ENCODE measurements at regions not wholly inside any gene's neighbourhood (a gene's known extent, or its start where the extent isn't known, plus 50 kb on each side); places are given as distances from the start of the nearest gene placed in this dataset.

DNA sequence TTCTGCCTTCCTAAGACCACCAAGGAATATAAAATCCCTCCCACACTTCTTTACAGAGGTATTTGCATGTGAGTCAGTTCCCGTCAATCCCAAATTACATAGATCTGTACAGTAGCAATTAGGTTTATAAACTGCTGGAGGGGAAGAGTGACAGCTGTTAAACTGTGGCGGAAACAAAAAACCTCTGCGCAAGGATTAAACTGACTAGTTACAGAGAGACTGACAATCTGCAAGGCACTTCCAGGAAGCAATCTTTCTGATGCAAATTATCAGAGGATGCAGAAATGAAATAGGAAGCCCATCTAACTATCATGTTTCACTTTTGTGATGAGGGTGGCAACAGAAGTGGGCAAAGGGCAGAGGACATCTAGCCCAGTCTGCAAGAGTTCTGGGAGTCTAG is 150.4 kb downstream of the RTP4 start:
- H4K20me1 ChIP-seq (ENCODE audit: insufficient read depth, low read length): no peaks in the 10 kb centered on the region
- H2AFZ ChIP-seq (ENCODE audit: low read length): no peak overlapping the region
- H3K4me1 ChIP-seq (ENCODE audit: insufficient read depth, low read length): no peaks in the 10 kb centered on the region
- no peak overlapping the region for H3K4me3 ChIP-seq (ENCODE audit: insufficient read depth, low read length)
- no peak for DNase-seq (ENCODE audit: insufficient read length, low spot score, missing footprints)
- no peak overlapping the region for H3K4me2 ChIP-seq (ENCODE audit: insufficient read depth, low read length)
- no peak overlapping the region for H3K27ac ChIP-seq (ENCODE audit: low read depth, low read length)
- TF ChIP-seq, protein P1, sequence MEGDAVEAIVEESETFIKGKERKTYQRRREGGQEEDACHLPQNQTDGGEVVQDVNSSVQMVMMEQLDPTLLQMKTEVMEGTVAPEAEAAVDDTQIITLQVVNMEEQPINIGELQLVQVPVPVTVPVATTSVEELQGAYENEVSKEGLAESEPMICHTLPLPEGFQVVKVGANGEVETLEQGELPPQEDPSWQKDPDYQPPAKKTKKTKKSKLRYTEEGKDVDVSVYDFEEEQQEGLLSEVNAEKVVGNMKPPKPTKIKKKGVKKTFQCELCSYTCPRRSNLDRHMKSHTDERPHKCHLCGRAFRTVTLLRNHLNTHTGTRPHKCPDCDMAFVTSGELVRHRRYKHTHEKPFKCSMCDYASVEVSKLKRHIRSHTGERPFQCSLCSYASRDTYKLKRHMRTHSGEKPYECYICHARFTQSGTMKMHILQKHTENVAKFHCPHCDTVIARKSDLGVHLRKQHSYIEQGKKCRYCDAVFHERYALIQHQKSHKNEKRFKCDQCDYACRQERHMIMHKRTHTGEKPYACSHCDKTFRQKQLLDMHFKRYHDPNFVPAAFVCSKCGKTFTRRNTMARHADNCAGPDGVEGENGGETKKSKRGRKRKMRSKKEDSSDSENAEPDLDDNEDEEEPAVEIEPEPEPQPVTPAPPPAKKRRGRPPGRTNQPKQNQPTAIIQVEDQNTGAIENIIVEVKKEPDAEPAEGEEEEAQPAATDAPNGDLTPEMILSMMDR (IDR thresholded peaks at IDR 0.05; ENCODE audit: extremely low read depth, low read depth, low read length): no peak
- H3K27me3 ChIP-seq (ENCODE audit: insufficient read depth, low read length): no peaks in the 10 kb centered on the region
- H3K9me3 ChIP-seq (ENCODE audit: low read depth, low read length): no peaks in the 10 kb centered on the region
- no peaks in the 10 kb centered on the region for H3K36me3 ChIP-seq (ENCODE audit: insufficient read depth, low read length)
- H3K79me2 ChIP-seq (ENCODE audit: insufficient read depth, low read length): no peaks in the 10 kb centered on the region

DNA sequence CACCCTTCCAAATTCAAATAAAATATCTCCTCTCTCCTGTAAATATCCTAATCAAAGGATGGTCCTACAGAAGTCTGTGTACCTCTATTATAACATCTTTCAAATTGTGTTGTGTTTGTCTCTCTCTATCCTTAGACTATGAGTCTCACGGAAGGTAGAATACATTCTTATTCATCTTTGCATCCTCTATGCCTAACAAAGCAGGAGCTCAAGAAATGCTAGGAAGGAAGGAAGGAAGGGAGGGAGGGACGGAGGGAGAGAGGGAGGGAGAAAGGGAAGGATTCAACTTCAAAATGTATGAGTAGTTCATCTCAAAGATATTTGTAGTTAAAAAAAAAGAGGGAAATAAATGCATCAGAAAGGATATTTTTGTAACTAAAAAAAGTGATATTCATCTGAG is 150.0 kb downstream of the RTP4 start:
- TF ChIP-seq, protein P1 (IDR thresholded peaks at IDR 0.05; ENCODE audit: extremely low read depth, low read depth, low read length): no peak
- H3K4me2 ChIP-seq (ENCODE audit: insufficient read depth, low read length): no peak overlapping the region
- no peaks in the 10 kb centered on the region for H3K36me3 ChIP-seq (ENCODE audit: insufficient read depth, low read length)
- no peaks in the 10 kb centered on the region for H3K9me3 ChIP-seq (ENCODE audit: low read depth, low read length)
- H3K4me3 ChIP-seq (ENCODE audit: insufficient read depth, low read length): no peak overlapping the region
- H3K27ac ChIP-seq (ENCODE audit: low read depth, low read length): no peak overlapping the region
- H2AFZ ChIP-seq (ENCODE audit: low read length): no peak overlapping the region
- no peaks in the 10 kb centered on the region for H3K4me1 ChIP-seq (ENCODE audit: insufficient read depth, low read length)
- no peaks in the 10 kb centered on the region for H3K27me3 ChIP-seq (ENCODE audit: insufficient read depth, low read length)
- no peaks in the 10 kb centered on the region for H4K20me1 ChIP-seq (ENCODE audit: insufficient read depth, low read length)
- DNase-seq (ENCODE audit: insufficient read length, low spot score, missing footprints): no peak
- H3K79me2 ChIP-seq (ENCODE audit: insufficient read depth, low read length): no peaks in the 10 kb centered on the region

DNA sequence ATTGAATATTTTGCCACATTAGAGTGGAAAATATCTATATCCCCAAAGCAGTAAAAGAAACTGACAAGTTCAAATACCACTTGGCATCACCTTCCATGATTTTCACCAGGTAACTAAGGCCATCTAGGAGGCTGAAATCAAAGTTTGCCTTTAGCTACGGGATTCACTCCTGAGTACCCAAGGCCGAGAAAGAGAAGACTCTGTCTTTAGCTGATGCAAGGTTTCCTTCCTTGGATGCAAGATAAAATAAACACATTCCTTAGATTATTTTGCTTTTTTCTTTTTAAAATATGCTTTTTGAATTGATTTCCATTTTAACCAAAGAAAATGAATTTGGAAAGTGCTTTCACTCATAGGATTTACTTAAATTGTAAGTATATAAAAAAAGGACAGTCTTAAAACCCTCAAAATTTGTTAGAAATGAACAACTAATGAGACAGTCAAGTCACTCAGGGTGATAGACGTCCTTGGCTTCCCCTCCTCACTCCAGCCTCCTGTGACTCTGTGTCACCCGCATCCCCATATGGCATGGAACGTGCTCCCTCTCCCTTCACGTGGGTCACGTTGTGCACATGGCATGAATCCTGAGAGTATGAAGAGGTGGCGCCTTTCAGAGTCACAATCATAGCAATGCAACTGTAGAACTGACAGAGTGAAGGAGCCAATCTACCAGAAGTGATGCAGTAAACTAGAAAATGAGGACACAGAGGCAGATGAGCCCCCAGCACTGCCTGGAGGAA is 148.4 kb downstream of the RTP4 start:
- Histone ChIP-seq H3K36me3 (ENCODE audit: insufficient read depth, low read length) (no peaks in the 10 kb centered on the region), H2AFZ (ENCODE audit: low read length) (no peak overlapping the region)

DNA sequence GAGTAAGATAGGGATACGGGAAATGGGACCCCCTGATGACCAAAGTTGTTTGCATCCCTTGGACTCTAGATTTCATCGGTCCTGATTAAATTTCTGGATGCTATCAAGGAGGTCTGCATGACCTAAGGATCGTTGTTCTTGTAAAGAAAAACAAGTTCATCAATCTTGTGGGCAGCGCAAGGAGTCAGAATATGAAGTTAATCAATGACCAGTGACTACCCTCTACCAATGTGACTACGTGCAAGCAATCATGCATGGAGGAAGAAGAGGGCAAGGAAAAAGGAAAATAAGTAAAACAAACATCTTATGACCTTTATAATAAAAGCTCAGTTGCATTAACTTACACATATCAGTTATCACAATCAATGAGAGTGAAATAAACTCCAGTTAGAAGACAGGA is 139.7 kb downstream of the RTP4 start:
- H4K20me1 ChIP-seq (ENCODE audit: insufficient read depth, low read length): no peaks in the 10 kb centered on the region
- H3K4me2 ChIP-seq (ENCODE audit: insufficient read depth, low read length): no peak overlapping the region
- no peaks in the 10 kb centered on the region for H3K36me3 ChIP-seq (ENCODE audit: insufficient read depth, low read length)
- DNase-seq (ENCODE audit: insufficient read length, low spot score, missing footprints): no peak
- no peak overlapping the region for H2AFZ ChIP-seq (ENCODE audit: low read length)
- H3K79me2 ChIP-seq (ENCODE audit: insufficient read depth, low read length): no peaks in the 10 kb centered on the region
- H3K9me3 ChIP-seq (ENCODE audit: low read depth, low read length): no peaks in the 10 kb centered on the region
- H3K27ac ChIP-seq (ENCODE audit: low read depth, low read length): no peak overlapping the region
- TF ChIP-seq, protein P1 (IDR thresholded peaks at IDR 0.05; ENCODE audit: extremely low read depth, low read depth, low read length): no peak
- H3K4me1 ChIP-seq (ENCODE audit: insufficient read depth, low read length): no peaks in the 10 kb centered on the region
- no peaks in the 10 kb centered on the region for H3K27me3 ChIP-seq (ENCODE audit: insufficient read depth, low read length)
- no peak overlapping the region for H3K4me3 ChIP-seq (ENCODE audit: insufficient read depth, low read length)

More for the DNA sequence above, 148.4 kb downstream of the RTP4 start:
- H3K79me2 ChIP-seq (ENCODE audit: insufficient read depth, low read length): no peaks in the 10 kb centered on the region
- H3K27me3 ChIP-seq (ENCODE audit: insufficient read depth, low read length): no peaks in the 10 kb centered on the region
- H4K20me1 ChIP-seq (ENCODE audit: insufficient read depth, low read length): no peaks in the 10 kb centered on the region
- DNase-seq (ENCODE audit: insufficient read length, low spot score, missing footprints): no peak
- H3K4me3 ChIP-seq (ENCODE audit: insufficient read depth, low read length): no peak overlapping the region
- no peak overlapping the region for H3K27ac ChIP-seq (ENCODE audit: low read depth, low read length)
- no peaks in the 10 kb centered on the region for H3K9me3 ChIP-seq (ENCODE audit: low read depth, low read length)
- no peak overlapping the region for H3K4me2 ChIP-seq (ENCODE audit: insufficient read depth, low read length)
- H3K4me1 ChIP-seq (ENCODE audit: insufficient read depth, low read length): no peaks in the 10 kb centered on the region
- TF ChIP-seq, protein P1 (IDR thresholded peaks at IDR 0.05; ENCODE audit: extremely low read depth, low read depth, low read length): no peak

Measured in osteoblast (primary cell).